Fibroblast of lung (primary cell): ENCODE measurements at regions not wholly inside any gene's neighbourhood (a gene's known extent, or its start where the extent isn't known, plus 50 kb on each side); places are given as distances from the start of the nearest gene placed in this dataset.

Experiments
- DNase-seq, 2 donors: peaks; one replicate each; pipeline versions ENCODE4 v3.0.0 to v3.0.0-alpha.2; 2010; ENCODE audit warnings: low read depth in 2 of 2
- H2AFZ ChIP-seq: 2 replicates; pipeline ENCODE4 v1.5.1; 2012; ENCODE audit warnings: low read length, control low read depth, inconsistent platforms
- H3K27ac ChIP-seq: 2 replicates; pipeline ENCODE4 v1.5.1; 2011; ENCODE audit warnings: low read length, control low read depth; ENCODE audit not compliant: insufficient read depth
- H3K27me3 ChIP-seq: 2 replicates; pipeline ENCODE4 v1.5.1; 2011; ENCODE audit warnings: mild to moderate bottlenecking, low read length; ENCODE audit not compliant: control insufficient read depth, insufficient read depth
- H3K36me3 ChIP-seq: 2 replicates; pipeline ENCODE4 v1.5.1; 2011; ENCODE audit warnings: low read length; ENCODE audit not compliant: control insufficient read depth, insufficient read depth
- H3K4me1 ChIP-seq: 2 replicates; pipeline ENCODE4 v1.5.1; 2011; ENCODE audit warnings: low read length; ENCODE audit not compliant: control insufficient read depth, insufficient read depth; ENCODE audit errors: extremely low read depth
- H3K4me2 ChIP-seq: 2 replicates; pipeline ENCODE4 v1.5.1; 2011; ENCODE audit warnings: low read length, control low read depth; ENCODE audit not compliant: insufficient read depth; ENCODE audit errors: extremely low read depth
- H3K4me3 ChIP-seq, 4 experiments: fragments of 200-600 bp in 1 of 4; sonication (generic) in 1 of 4; replicated peaks in 1 of 4; 2 replicates each; pipeline ENCODE4 v1.5.1; 2011 to 2016; ENCODE audit warnings: low read length in 4 of 4, low read depth in 3 of 4, mild to moderate bottlenecking in 3 of 4, control low read depth in 2 of 4, inconsistent platforms in 1 of 4, mixed read lengths in 1 of 4; ENCODE audit not compliant: insufficient read depth in 1 of 4; ENCODE audit errors: control extremely low read depth in 1 of 4
- H3K79me2 ChIP-seq: 2 replicates; pipeline ENCODE4 v1.5.1; 2012; ENCODE audit warnings: mild to moderate bottlenecking, low read length, inconsistent platforms; ENCODE audit not compliant: control insufficient read depth, insufficient read depth
- H3K9ac ChIP-seq: 2 replicates; pipeline ENCODE4 v1.5.1; 2011; ENCODE audit warnings: mild to moderate bottlenecking, low read length, control low read depth; ENCODE audit not compliant: insufficient read depth
- H3K9me3 ChIP-seq: 2 replicates; pipeline ENCODE4 v1.5.1; 2012; ENCODE audit warnings: low read depth, low read length; ENCODE audit not compliant: control insufficient read depth, insufficient read depth
- H4K20me1 ChIP-seq: 2 replicates; pipeline ENCODE4 v1.5.1; 2011; ENCODE audit warnings: low read length; ENCODE audit not compliant: control insufficient read depth, insufficient read depth; ENCODE audit errors: extremely low read depth
- CTCF ChIP-seq, 2 donors: IDR thresholded peaks in 1 of 2; conservative IDR thresholded peaks in 1 of 2; 1 replicate in 1 of 2; 2 replicates in 1 of 2; pipeline ENCODE4 v1.5.1; 2011 to 2012; ENCODE audit warnings: low read length in 2 of 2, control low read depth in 1 of 2, inconsistent platforms in 1 of 2, low read depth in 1 of 2, mild to moderate bottlenecking in 1 of 2
- EZH2 ChIP-seq: IDR thresholded peaks from 2 replicates; pipeline ENCODE4 v1.5.1; 2012; ENCODE audit warnings: low read length, control low read depth, mild to moderate bottlenecking; ENCODE audit errors: missing control alignments

- Histone ChIP-seq H3K9ac (no peak overlapping the region), H3K27me3 (no peaks in the 10 kb centered on the region), H3K36me3 (no peaks in the 10 kb centered on the region), H3K79me2 (no peaks in the 10 kb centered on the region), H3K4me3 (no peak overlapping the region), H3K27ac (no peak overlapping the region), H3K9me3 (no peaks in the 10 kb centered on the region), H2AFZ (no peak overlapping the region), H3K4me1 (no peaks in the 10 kb centered on the region), H3K4me2 (no peak overlapping the region), H4K20me1 (no peaks in the 10 kb centered on the region)
- TF ChIP-seq CTCF (conservative IDR thresholded peaks at IDR 0.05 in 1 of 2, IDR thresholded peaks at IDR 0.05 in 1 of 2; ENCODE audit: low read depth in 1 of 2, low read length in 2 of 2) (no peak), EZH2 (no peak)
- no peak for DNase-seq
Observed at GRCh38 chr12:86931714-86932113, 675.5 kb upstream of the MGAT4C start.

- TF ChIP-seq EZH2 = no peak
- no peak for TF ChIP-seq CTCF (conservative IDR thresholded peaks at IDR 0.05 in 1 of 2, IDR thresholded peaks at IDR 0.05 in 1 of 2; ENCODE audit: low read depth in 1 of 2, low read length in 2 of 2)
- Histone ChIP-seq H3K79me2 (no peaks in the 10 kb centered on the region), H3K27ac (no peak overlapping the region), H2AFZ (no peak overlapping the region), H3K9ac (no peak overlapping the region), H3K36me3 (no peaks in the 10 kb centered on the region), H3K9me3 (no peaks in the 10 kb centered on the region), H3K27me3 (no peaks in the 10 kb centered on the region), H4K20me1 (no peaks in the 10 kb centered on the region), H3K4me1 (no peaks in the 10 kb centered on the region), H3K4me2 (no peak overlapping the region), H3K4me3 (no peak overlapping the region)
- peak; percentile 33 to 74 for DNase-seq
Observed at GRCh38 chr12:86929962-86930361, 673.8 kb upstream of the MGAT4C start.

GRCh38 chr12:86917121-86917520 lies 660.9 kb upstream of the MGAT4C start:
- no peaks in the 10 kb centered on the region for H3K36me3 ChIP-seq
- TF ChIP-seq CTCF (conservative IDR thresholded peaks at IDR 0.05 in 1 of 2, IDR thresholded peaks at IDR 0.05 in 1 of 2; ENCODE audit: low read depth in 1 of 2, low read length in 2 of 2) (no peak), EZH2 (no peak)
- H3K9ac ChIP-seq = no peak overlapping the region
- H3K4me3 ChIP-seq = no peak overlapping the region
- no peaks in the 10 kb centered on the region for H3K79me2 ChIP-seq
- H4K20me1 ChIP-seq = no peaks in the 10 kb centered on the region
- DNase-seq = no peak
- no peak overlapping the region for H3K27ac ChIP-seq
- H3K4me1 ChIP-seq = no peaks in the 10 kb centered on the region
- no peaks in the 10 kb centered on the region for H3K27me3 ChIP-seq
- no peak overlapping the region for H2AFZ ChIP-seq
- no peak overlapping the region for H3K4me2 ChIP-seq
- H3K9me3 ChIP-seq = no peaks in the 10 kb centered on the region
